ENCODE measurements at regions not wholly inside any gene's neighbourhood (a gene's known extent, or its start where the extent isn't known, plus 50 kb on each side); places are given as distances from the start of the nearest gene placed in this dataset.
A peak's percentile ranks its signal among the peaks of the same experiment; 100 is the strongest.

- DNase-seq (ENCODE audit: low read depth): no peak
- peak; percentile 27 for TF ChIP-seq CTCF (conservative IDR thresholded peaks at IDR 0.05; ENCODE audit: low read depth, low read length)
- no peak overlapping the region for H3K4me3 ChIP-seq (ENCODE audit: low read length)
These were observed 161.3 kb upstream of the GGTLC1 start for GRCh38 chr20:24149881-24150307.

GRCh38 chr20:24149175-24149574 is 160.6 kb upstream of the GGTLC1 start:
- H3K4me3 ChIP-seq (ENCODE audit: low read length): no peak overlapping the region
- no peak for DNase-seq (ENCODE audit: low read depth)
- no peak for TF ChIP-seq CTCF (conservative IDR thresholded peaks at IDR 0.05; ENCODE audit: low read depth, low read length)

DNA sequence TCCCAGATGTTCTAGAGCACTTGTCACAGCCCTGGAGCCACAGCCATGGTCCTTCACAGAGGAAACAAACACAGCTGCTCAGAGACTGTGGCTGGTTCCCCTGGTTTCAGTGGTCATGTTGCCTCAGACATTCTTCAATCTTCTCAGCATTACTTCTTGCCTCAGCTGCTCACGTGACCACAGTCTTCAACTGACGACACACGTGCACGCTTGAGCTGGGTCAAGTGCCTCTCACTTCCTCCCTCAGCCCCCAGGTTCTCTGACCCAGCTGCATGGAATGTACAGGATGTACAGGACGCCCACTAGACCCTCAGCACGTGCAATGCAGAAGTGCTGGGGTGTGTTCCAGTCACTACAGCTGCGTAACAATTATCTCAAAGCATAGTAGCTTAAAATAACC is 159.8 kb upstream of the GGTLC1 start:
- no peak for DNase-seq (ENCODE audit: low read depth)
- no peak overlapping the region for H3K4me3 ChIP-seq (ENCODE audit: low read length)
- no peak for TF ChIP-seq CTCF (conservative IDR thresholded peaks at IDR 0.05; ENCODE audit: low read depth, low read length)

DNA sequence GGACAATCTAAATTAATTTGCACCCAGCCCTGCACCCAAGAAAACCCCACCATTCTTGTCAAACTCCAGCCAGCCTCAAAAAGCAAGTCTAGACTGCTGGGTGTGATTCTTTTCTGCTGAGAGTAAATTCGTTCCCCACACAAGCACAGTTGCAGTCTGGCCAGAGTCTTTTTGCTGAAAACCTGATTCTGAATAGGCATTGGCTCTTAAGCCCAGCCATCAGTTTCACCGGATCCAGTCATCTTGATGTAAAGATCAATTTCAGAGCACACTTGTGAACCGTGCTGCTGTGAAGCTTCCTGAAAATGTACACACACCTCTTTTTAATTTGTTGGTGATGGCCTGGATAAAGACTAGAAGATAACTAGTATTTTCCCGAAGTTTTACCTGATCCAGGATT is 159.4 kb upstream of the GGTLC1 start:
- TF ChIP-seq CTCF (conservative IDR thresholded peaks at IDR 0.05; ENCODE audit: low read depth, low read length): no peak
- H3K4me3 ChIP-seq (ENCODE audit: low read length): no peak overlapping the region
- no peak for DNase-seq (ENCODE audit: low read depth)

DNA sequence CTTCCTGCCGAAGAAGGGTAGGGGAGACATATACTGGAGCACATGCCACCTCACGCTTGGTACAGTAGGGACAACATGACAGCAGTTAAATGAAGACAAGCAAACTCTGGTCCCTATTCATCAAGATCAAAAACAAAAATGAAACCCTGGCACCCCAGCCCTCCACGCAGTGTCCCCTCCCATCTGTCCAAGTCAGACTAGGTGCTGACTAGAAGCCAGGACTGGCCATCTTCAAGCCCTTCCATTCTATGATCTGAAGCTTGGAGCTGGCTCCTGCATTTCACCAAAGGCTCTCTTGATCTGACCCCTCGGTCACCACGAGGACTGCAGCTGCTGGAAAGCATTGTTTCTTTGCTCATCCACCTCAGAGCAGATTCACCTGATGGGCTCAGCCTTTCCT is 158.9 kb upstream of the GGTLC1 start:
- no peak for TF ChIP-seq CTCF (conservative IDR thresholded peaks at IDR 0.05; ENCODE audit: low read depth, low read length)
- H3K4me3 ChIP-seq (ENCODE audit: low read length): no peak overlapping the region
- DNase-seq (ENCODE audit: low read depth): no peak

DNA sequence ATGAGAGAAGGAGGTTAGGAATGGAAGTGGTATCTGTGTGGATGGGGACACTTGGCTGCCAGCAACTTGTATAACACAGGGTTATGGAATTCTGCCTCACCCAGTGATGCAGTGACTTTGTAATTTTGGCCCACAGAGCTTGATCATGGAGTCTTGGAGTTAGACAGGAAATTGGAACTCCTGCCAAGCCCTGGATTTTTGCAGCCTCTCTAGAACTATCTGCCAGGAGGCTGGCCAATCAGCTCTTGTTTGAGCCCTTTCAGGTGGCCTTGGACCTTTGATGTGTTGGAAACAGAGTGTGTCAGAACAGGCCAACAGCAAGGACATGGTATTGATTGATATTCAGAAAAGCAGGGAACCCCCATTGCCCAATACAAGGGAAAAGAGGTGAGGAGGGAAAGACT is 157.7 kb upstream of the GGTLC1 start:
- TF ChIP-seq CTCF (conservative IDR thresholded peaks at IDR 0.05; ENCODE audit: low read depth, low read length): no peak
- H3K4me3 ChIP-seq (ENCODE audit: low read length): no peak overlapping the region
- no peak for DNase-seq (ENCODE audit: low read depth)

DNA sequence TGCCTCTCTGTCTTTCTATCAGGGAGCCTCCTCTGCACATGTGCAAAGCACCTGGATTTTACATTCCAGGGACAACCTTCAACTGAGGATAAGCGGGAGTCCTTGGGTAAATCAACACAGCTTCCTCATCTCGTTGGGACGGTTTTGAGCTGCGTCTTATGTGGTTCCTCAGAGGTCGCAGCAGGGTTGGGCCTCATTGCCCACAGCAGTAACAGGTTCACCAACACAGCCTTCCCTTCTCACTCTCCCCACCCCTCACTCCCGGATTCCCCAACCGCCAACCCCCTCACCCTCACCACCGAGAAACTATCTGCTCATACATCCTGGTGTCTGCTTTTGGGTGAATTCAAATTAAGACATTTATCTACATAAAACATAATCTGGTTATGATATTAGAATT is 155.8 kb upstream of the GGTLC1 start:
- H3K4me3 ChIP-seq (ENCODE audit: low read length): no peak overlapping the region
- no peak for DNase-seq (ENCODE audit: low read depth)
- no peak for TF ChIP-seq CTCF (conservative IDR thresholded peaks at IDR 0.05; ENCODE audit: low read depth, low read length)

Data from retinal pigment epithelial cell (primary cell).